ENCODE measurements at regions not wholly inside any gene's neighbourhood (a gene's known extent, or its start where the extent isn't known, plus 50 kb on each side); places are given as distances from the start of the nearest gene placed in this dataset.
A peak's percentile ranks its signal among the peaks of the same experiment; 100 is the strongest.

- TF ChIP-seq, protein P1, sequence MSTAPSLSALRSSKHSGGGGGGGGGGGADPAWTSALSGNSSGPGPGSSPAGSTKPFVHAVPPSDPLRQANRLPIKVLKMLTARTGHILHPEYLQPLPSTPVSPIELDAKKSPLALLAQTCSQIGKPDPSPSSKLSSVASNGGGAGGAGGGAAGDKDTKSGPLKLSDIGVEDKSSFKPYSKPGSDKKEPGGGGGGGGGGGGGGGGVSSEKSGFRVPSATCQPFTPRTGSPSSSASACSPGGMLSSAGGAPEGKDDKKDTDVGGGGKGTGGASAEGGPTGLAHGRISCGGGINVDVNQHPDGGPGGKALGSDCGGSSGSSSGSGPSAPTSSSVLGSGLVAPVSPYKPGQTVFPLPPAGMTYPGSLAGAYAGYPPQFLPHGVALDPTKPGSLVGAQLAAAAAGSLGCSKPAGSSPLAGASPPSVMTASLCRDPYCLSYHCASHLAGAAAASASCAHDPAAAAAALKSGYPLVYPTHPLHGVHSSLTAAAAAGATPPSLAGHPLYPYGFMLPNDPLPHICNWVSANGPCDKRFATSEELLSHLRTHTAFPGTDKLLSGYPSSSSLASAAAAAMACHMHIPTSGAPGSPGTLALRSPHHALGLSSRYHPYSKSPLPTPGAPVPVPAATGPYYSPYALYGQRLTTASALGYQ (CRISPR knock-in tag; IDR thresholded peaks at IDR 0.05) = no peak
- TF ChIP-seq, protein P2, sequence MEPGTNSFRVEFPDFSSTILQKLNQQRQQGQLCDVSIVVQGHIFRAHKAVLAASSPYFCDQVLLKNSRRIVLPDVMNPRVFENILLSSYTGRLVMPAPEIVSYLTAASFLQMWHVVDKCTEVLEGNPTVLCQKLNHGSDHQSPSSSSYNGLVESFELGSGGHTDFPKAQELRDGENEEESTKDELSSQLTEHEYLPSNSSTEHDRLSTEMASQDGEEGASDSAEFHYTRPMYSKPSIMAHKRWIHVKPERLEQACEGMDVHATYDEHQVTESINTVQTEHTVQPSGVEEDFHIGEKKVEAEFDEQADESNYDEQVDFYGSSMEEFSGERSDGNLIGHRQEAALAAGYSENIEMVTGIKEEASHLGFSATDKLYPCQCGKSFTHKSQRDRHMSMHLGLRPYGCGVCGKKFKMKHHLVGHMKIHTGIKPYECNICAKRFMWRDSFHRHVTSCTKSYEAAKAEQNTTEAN (CRISPR knock-in tag; conservative IDR thresholded peaks at IDR 0.05) = no peak
- TF ChIP-seq, protein P3, sequence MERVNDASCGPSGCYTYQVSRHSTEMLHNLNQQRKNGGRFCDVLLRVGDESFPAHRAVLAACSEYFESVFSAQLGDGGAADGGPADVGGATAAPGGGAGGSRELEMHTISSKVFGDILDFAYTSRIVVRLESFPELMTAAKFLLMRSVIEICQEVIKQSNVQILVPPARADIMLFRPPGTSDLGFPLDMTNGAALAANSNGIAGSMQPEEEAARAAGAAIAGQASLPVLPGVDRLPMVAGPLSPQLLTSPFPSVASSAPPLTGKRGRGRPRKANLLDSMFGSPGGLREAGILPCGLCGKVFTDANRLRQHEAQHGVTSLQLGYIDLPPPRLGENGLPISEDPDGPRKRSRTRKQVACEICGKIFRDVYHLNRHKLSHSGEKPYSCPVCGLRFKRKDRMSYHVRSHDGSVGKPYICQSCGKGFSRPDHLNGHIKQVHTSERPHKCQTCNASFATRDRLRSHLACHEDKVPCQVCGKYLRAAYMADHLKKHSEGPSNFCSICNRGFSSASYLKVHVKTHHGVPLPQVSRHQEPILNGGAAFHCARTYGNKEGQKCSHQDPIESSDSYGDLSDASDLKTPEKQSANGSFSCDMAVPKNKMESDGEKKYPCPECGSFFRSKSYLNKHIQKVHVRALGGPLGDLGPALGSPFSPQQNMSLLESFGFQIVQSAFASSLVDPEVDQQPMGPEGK (CRISPR knock-in tag; IDR thresholded peaks at IDR 0.05) = peak; percentile 53; the same call in 1 of the 2 replicates
- no peak for TF ChIP-seq SIN3B (IDR thresholded peaks at IDR 0.05; ENCODE audit: low read length)
- TF ChIP-seq, protein P4, sequence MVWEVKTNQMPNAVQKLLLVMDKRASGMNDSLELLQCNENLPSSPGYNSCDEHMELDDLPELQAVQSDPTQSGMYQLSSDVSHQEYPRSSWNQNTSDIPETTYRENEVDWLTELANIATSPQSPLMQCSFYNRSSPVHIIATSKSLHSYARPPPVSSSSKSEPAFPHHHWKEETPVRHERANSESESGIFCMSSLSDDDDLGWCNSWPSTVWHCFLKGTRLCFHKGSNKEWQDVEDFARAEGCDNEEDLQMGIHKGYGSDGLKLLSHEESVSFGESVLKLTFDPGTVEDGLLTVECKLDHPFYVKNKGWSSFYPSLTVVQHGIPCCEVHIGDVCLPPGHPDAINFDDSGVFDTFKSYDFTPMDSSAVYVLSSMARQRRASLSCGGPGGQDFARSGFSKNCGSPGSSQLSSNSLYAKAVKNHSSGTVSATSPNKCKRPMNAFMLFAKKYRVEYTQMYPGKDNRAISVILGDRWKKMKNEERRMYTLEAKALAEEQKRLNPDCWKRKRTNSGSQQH (CRISPR knock-in tag; IDR thresholded peaks at IDR 0.05; ENCODE audit: low read depth) = no peak
- TF ChIP-seq ZFYVE20 (CRISPR knock-in tag; IDR thresholded peaks at IDR 0.05; ENCODE audit: borderline replicate concordance, low read depth) = no peak
- no peak for TF ChIP-seq KIAA2018 (CRISPR knock-in tag; IDR thresholded peaks at IDR 0.05; ENCODE audit: borderline replicate concordance)
- TF ChIP-seq NR2F1 (CRISPR knock-in tag; IDR thresholded peaks at IDR 0.05) = no peak
- TF ChIP-seq ZNF674 (CRISPR knock-in tag; IDR thresholded peaks at IDR 0.05; ENCODE audit: low read depth) = no peak
- TF ChIP-seq ERF (CRISPR knock-in tag; IDR thresholded peaks at IDR 0.05) = no peak
- TF ChIP-seq RFX3 (CRISPR knock-in tag; IDR thresholded peaks at IDR 0.05) = no peak
- no peak for TF ChIP-seq PHB2 (IDR thresholded peaks at IDR 0.05; ENCODE audit: partially characterized antibody)
Observed at GRCh38 chr16:85396879-85397871, 215.9 kb upstream of the GSE1 start (continued).
